Mesothelial cell of epicardium (in vitro differentiated cells): ENCODE measurements at regions not wholly inside any gene's neighbourhood (a gene's known extent, or its start where the extent isn't known, plus 50 kb on each side); places are given as distances from the start of the nearest gene placed in this dataset.

ENCODE experiments used
- DNase-seq, 2 experiments: peaks; one replicate each; pipeline ENCODE4 v3.0.0; 2021; ENCODE audit warnings: low spot score in 2 of 2; ENCODE audit not compliant: unreplicated experiment in 2 of 2
- H3K27ac Mint-ChIP-seq: 2 replicates; pipeline ENCODE4 v1.8.0; 2021; ENCODE audit warnings: mixed read lengths
- H3K27me3 Mint-ChIP-seq: 2 replicates; pipeline ENCODE4 v1.8.0; 2021; ENCODE audit warnings: low read depth, mixed read lengths
- H3K36me3 Mint-ChIP-seq: 2 replicates; pipeline ENCODE4 v1.8.0; 2021; ENCODE audit warnings: mixed read lengths
- H3K4me1 Mint-ChIP-seq: 2 replicates; pipeline ENCODE4 v1.8.0; 2021; ENCODE audit warnings: mixed read lengths
- H3K4me3 Mint-ChIP-seq: 2 replicates; pipeline ENCODE4 v1.8.0; 2021; ENCODE audit warnings: mild to moderate bottlenecking, moderate library complexity, mixed read lengths
- H3K9me3 Mint-ChIP-seq: 2 replicates; pipeline ENCODE4 v1.8.0; 2021; ENCODE audit warnings: mixed read lengths
- TF ChIP-seq, protein P1 (sequence below): fragments of 200-600 bp; sonication (generic); IDR thresholded peaks from one replicate; pipeline ENCODE4 v1.5.0; 2021; ENCODE audit warnings: antibody characterized with exemption; ENCODE audit not compliant: unreplicated experiment

DNA sequence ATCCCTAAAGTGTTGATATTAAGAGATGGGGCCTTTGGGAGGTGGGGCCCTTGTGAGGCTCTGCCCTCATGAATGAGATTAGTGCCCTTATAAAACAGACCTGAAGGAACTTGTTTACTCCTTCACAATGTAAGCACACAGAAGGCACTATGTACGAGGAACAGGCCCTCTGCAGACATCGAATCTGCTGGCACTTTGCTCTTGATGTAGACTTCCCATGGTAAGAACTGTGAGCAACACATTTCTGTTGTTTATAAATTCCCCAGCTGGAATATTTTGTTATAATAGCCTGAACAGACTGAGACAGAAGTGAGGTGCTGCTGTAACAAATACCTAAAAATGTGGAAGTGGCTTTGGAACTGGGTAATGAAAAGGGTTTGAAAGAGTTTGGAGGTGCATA is 193.2 kb downstream of the TGFB2 start:
- TF ChIP-seq, protein P1, sequence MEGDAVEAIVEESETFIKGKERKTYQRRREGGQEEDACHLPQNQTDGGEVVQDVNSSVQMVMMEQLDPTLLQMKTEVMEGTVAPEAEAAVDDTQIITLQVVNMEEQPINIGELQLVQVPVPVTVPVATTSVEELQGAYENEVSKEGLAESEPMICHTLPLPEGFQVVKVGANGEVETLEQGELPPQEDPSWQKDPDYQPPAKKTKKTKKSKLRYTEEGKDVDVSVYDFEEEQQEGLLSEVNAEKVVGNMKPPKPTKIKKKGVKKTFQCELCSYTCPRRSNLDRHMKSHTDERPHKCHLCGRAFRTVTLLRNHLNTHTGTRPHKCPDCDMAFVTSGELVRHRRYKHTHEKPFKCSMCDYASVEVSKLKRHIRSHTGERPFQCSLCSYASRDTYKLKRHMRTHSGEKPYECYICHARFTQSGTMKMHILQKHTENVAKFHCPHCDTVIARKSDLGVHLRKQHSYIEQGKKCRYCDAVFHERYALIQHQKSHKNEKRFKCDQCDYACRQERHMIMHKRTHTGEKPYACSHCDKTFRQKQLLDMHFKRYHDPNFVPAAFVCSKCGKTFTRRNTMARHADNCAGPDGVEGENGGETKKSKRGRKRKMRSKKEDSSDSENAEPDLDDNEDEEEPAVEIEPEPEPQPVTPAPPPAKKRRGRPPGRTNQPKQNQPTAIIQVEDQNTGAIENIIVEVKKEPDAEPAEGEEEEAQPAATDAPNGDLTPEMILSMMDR = no peak
- Mint-ChIP-seq H3K27me3 (no peaks in the 10 kb centered on the region), H3K9me3 (peaks cover 4% of the 10 kb centered on the region), H3K4me1 (peaks cover 12% of the 10 kb centered on the region), H3K27ac (no peak overlapping the region), H3K36me3 (no peaks in the 10 kb centered on the region), H3K4me3 (no peak overlapping the region)
- no peak for DNase-seq

DNA sequence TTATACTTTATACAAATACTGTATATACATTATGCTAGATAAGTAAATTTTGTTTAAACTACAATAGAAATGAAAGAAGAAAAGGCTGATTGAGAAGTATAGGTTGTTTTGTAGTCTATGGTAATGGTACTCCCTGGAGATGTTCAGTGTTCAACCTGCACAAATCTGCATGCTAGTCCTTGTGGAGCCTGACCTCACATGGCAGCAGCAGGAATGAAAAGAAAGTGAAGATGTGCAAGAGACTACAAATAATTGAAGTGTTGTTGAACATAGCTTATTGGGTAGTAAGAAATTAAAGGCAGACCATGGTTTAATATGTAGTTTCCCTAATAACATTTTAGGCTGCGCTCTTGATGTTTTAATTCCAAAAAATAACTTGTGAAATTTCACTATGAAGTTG is 201.2 kb downstream of the TGFB2 start:
- H3K36me3 Mint-ChIP-seq = no peaks in the 10 kb centered on the region
- peaks cover 7% of the 10 kb centered on the region for H3K9me3 Mint-ChIP-seq
- H3K27me3 Mint-ChIP-seq = no peaks in the 10 kb centered on the region
- TF ChIP-seq, protein P1 = no peak
- no peak overlapping the region for H3K27ac Mint-ChIP-seq
- H3K4me3 Mint-ChIP-seq = no peak overlapping the region
- DNase-seq = no peak
- H3K4me1 Mint-ChIP-seq = no peaks in the 10 kb centered on the region

DNA sequence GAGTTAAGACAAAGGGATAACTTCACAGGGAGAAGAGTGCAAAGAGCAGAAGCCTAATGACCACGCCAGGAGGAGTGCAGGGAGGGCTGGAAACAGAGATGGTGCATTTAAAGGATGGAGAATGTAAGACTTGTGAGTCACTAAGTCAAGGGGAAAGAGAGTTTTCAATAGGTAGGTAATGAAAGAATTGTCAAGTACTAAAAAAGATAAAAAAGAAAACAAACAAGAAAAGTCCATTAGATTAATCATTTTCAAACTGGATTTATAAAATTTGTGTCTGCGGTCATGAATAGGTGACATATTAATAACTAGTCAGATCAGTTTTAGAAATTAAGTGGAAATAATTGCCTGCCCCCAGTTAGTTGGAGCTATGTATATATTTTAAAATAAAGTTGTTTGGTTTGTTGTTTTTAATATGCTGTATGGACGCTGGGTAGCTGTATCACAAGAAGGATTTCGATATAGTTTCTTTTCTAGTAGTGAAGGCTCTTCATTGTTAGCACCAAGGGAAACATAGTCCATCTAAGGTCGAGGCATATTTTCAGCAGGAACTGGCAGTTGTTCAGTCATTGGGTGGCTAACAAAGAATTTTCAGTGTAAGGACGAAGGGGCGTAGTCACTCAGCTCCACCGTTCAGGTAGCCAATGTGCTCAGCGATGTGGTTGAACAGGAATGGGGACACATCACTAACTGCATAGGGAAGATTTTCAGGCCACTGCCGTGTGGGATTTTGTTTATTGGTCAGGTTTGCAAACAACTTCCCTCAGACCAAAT is 203.0 kb downstream of the TGFB2 start:
- no peak overlapping the region for H3K4me3 Mint-ChIP-seq
- peaks cover 7% of the 10 kb centered on the region for H3K9me3 Mint-ChIP-seq
- TF ChIP-seq, protein P1 = no peak
- H3K27me3 Mint-ChIP-seq = no peaks in the 10 kb centered on the region
- no peaks in the 10 kb centered on the region for H3K4me1 Mint-ChIP-seq
- DNase-seq = no peak
- no peaks in the 10 kb centered on the region for H3K36me3 Mint-ChIP-seq
- no peak overlapping the region for H3K27ac Mint-ChIP-seq

DNA sequence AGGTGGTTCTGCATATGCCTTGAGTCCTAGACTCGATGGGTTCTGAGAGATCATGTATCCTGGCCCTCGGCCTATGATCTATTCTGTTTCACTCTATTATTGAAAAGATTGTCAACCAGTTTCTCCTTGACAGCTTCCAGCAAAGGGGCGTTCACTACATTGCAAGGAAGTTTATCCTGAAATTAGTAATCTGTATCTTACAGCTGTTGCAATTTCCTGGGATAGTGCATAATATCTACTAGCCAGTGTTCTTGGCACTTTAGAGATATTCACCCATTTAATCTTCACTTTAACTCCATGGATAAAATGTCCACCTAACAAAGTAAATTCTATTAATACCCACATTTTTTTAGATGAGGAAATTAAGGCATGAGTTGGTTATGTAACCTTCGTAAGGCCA is 203.6 kb downstream of the TGFB2 start:
- Mint-ChIP-seq H3K9me3 (peaks cover 7% of the 10 kb centered on the region), H3K4me3 (no peak overlapping the region), H3K27ac (no peak overlapping the region), H3K36me3 (no peaks in the 10 kb centered on the region), H3K27me3 (no peaks in the 10 kb centered on the region), H3K4me1 (no peaks in the 10 kb centered on the region)
- no peak for DNase-seq
- TF ChIP-seq, protein P1 = no peak

DNA sequence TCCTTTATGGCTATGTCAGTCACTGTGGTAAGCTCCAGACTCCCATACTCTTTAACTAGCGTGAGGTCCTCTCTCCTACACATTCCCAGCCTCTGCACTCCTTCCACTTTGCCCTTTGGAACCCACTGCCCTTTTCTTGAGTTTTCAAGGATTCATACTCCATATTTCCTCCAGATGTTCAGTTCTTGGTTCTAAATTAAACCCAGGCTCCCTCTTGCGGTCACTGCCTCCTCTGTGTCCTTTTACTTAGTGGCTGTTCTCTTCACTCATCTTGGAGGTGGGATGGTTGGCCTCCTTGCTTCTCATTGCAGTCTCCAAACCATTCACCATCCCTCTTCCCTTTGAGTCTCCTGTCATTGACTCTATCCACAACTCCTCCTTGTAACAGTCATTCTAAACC is 208.1 kb downstream of the TGFB2 start:
- Mint-ChIP-seq H3K27me3 (no peaks in the 10 kb centered on the region), H3K36me3 (no peaks in the 10 kb centered on the region), H3K4me1 (peaks cover 15% of the 10 kb centered on the region), H3K4me3 (no peak overlapping the region), H3K27ac (no peak overlapping the region), H3K9me3 (peaks cover 4% of the 10 kb centered on the region)
- no peak for DNase-seq
- TF ChIP-seq, protein P1 = no peak
